ENCODE measurements at regions not wholly inside any gene's neighbourhood (a gene's known extent, or its start where the extent isn't known, plus 50 kb on each side); places are given as distances from the start of the nearest gene placed in this dataset.
"Not testable (repeated sequence)": the region's sequence is repeated elsewhere in the genome, so short reads cannot be mapped to it uniquely, and the experiment has no call there.

DNA sequence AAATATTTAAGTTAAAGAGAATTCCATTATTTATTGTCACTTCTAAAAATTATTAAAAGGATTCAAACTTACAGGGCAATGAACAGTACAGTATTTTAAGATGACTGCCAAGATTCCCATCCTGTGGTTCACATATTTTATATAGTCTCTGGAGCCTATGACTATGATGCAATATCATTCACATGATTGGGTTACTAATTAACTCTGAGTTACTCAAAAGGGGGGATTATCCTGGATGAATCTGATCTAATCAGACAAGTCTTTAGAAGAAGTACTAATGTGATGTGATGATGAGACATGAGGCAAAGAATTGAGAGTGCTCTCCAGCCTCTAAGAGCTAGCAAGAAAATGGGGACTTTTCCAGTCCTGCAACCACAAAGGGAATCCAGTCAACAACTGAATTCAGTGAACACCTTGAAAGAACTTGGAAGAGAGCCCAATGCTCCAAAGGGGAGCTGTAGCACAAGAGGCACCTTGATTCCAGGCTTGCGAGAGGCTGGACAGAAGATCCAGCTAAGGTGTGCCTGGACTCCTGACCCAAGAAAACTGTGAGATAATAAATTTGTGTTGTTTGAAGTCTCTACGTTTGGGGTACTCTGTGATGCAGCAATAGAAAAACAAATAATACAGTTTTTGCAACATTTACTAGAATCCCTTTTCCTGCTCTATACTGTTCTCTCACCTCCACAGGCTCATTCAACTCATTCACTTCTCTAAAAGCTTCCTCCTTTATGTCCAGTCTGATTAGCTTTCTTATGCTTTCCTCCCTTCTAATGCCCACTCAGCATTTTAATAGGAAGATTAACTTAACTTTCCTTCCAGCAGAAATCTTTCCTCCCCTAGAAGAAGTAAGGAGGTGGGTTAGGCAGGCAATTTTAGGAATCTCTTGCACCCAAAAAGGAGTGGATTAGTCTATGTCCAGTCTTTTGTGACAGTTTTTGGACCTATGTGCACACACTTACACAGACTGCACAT is 133.8 kb upstream of the LCORL start:
- DNase-seq (ENCODE audit: low read depth) = no peak

GRCh38 chr4:18138076-18138665 is 116.6 kb upstream of the LCORL start:
- no peak for DNase-seq (ENCODE audit: low read depth)

DNA sequence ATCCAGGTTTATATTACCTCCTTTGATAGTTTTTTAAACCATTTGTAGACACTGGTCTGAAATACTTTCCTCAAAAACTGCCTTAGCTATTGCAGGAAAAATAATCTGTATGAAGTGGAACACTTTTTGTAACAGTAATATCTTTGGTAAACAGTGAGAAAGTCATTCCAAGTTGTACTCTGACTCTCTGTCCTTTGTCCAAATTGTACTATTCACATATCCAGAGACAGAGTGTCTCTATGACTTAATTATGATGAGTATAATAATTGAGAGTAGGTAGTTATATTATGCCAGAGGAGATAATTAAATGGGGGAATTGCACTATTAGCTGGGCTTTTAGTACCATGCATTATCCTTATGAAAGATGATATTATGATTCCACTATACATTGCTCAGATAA is 112.6 kb upstream of the LCORL start:
- no peak for DNase-seq (ENCODE audit: low read depth)

DNA sequence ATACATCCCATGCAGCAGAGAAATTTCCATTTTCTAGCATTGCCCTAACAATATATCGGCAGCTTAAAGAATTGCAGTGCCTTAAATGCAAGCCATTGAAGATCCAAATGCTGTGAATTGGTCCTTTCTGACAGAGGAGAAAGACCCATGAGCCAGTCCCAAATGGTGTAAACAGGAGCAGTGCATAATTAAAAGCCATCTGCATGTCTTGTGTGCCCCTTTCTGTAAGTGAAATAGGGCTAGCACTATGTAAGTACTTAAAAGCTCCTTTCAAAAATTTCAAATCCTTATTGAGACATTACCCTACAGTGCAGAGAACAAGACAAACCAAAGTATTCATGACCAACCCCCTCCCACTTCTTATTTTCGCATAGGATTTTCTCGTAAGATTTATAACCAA is 108.7 kb upstream of the LCORL start:
- no peak for DNase-seq (ENCODE audit: low read depth)

- DNase-seq (ENCODE audit: low read depth) = no peak
These were observed 106.7 kb upstream of the LCORL start for GRCh38 chr4:18128241-18128640.

DNA sequence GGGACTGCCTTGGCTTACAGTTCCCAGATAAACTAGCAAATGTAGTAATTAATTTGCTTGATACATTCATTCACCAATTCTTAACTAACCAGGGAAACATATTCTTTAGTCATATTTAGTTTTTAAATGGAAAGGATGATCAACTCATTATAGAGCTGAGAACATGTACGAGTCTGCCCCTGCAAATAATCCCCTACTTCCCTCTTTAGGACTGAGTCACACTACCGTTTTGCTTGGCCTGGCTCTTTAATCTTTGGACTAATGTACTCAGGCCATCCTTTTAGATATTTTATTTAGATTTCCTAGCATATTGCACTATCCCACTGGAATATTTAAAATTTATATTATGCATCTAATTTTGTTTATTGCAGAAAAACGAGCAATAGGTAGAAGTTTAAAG is 105.5 kb upstream of the LCORL start:
- no peak for DNase-seq (ENCODE audit: low read depth)

GRCh38 chr4:18113710-18114331 is 92.3 kb upstream of the LCORL start:
- no peak for DNase-seq (ENCODE audit: low read depth)

- DNase-seq (ENCODE audit: low read depth) = no peak
These were observed 89.5 kb upstream of the LCORL start for GRCh38 chr4:18111081-18111480.

DNA sequence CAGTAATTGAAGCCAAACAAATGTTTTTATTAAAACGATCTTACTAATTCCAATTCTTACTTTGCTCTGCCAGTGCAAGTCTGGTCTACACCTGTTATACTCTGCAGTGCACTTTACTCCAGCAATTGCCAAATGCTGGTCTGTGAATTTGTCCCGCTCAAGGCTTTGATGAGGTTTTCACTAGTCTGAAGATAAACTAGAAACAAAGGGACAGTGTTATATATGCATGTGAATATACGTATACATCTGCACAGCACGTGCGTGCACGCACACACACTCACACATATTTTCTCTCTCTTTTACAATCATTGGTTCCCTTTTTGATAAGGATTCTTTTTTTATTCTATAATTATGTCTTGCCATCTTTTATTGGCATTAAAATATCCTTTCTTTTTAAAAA is 88.5 kb upstream of the LCORL start:
- no peak for DNase-seq (ENCODE audit: low read depth)

DNA sequence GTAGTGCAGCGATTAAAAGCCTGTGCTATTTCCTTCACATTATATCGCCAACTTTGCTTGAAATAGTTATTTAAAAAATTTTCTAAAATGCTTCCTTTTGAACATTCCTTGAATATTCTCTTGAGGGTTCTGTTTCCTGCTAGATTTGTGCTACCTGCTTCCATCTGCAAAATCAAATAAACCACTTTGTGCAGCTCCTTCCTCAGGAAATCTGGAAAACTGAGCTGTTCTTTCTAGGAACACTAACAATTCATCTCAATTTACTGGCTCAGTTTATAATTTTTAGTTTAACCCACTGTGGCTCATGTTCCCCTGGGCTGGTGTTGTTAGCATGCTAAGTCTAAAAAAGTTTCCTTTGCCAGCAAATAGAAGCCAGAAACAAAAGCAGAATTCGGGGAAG is 88.1 kb upstream of the LCORL start:
- DNase-seq (ENCODE audit: low read depth) = no peak

- not testable (repeated sequence) for DNase-seq (ENCODE audit: low read depth)
These were observed 86.4 kb upstream of the LCORL start for GRCh38 chr4:18107848-18108528.

GRCh38 chr4:18106620-18107019 is 85.1 kb upstream of the LCORL start:
- no peak for DNase-seq (ENCODE audit: low read depth)

GRCh38 chr4:18105030-18106011 is 83.8 kb upstream of the LCORL start:
- no peak for DNase-seq (ENCODE audit: low read depth)

DNA sequence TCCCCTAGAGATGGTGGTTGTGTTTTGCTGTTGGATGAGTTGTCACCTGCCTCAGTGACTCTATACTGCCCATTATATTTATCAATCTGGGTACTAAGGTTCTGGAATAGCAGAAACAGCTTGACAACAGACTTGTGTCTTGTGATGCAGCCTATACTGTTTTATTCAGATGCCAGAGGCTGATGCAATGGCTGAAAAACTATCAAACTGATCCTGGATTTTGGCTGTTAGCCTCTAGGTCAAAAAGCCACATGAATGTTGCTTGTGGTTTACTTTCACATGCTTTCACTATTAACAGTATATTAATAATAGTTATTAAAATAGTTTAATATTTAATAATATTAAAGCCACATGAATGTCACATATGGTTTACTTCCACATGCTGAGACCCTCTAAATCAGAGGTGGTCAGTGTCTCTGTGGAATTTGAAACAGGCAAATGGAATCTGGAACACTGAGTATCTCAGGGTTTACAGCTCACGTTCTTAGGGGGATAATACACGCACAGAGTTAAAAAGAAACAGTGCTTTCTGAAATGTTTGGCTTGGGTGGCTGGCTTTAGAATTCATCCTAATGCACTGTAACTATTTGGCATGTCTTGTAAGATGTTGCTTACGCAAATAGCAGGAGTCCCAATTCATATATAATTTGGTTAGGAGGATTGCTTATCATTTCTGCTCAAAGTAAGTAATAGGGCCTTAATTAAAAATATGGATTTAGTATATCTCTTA is 82.5 kb upstream of the LCORL start:
- DNase-seq (ENCODE audit: low read depth) = no peak

DNA sequence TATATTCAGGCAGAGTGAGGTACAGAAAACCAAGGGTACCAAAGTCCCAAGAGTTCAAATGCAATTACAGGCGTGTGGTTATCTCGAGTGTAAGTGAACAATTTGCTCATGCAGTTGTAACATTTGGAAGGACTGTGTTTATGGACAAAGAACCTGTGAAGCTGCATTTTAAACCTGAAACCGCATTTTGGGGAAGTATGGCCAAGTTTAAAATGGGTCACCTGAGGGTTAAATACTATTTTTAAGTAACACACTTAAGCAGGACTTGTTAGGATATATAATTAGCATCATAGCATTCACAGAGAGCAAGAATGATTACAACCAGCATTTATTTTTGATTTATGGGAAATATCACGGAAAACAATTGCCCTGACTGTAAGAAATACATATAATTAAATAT is 79.1 kb upstream of the LCORL start:
- DNase-seq (ENCODE audit: low read depth) = no peak

- DNase-seq (ENCODE audit: low read depth) = not testable (repeated sequence)
These were observed 68.9 kb upstream of the LCORL start for GRCh38 chr4:18090447-18090846.

DNA sequence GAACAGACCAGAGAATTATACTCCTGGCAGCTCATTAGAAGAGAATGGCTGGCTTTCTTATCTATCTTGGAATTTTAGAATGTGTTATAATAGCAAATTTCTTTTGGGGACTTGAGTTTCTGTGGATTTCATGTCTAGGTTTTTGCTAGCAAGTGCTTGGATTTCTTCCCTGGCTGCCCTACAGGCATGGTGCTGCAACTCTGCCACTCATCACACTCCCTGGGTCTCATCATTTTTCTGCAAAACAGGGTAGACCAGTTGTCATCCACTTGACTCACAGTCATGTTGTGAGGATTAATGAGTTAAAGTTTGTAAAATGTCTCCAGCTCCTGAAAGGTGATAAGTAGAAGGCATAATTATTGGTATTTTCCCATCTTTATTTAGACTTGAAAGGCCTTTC is 60.7 kb upstream of the LCORL start:
- DNase-seq (ENCODE audit: low read depth) = no peak

- DNase-seq (ENCODE audit: low read depth) = no peak
These were observed 60.2 kb upstream of the LCORL start for GRCh38 chr4:18081708-18082107.

DNA sequence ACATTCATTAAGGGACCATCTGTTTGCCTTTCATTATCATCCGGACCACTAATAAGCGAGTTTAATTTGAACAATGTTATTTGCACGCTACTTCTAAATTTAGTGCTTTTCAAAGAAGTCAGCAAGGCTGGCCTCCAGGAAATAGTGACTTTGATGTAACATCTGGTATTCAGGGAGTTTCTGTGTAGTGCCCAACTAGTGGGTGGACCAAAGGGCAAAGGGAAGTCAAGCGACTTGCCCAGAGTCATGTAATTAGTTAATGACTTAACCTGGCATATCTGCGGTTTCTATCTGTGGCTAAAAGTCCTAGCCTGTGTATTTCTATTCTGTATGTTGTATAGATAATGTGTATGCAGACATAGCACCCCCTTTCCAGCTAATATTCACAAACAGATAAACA is 56.3 kb upstream of the LCORL start:
- no peak for DNase-seq (ENCODE audit: low read depth)

- DNase-seq (ENCODE audit: low read depth) = peak; percentile 62
These were observed 54.4 kb upstream of the LCORL start for GRCh38 chr4:18075823-18076433.
